Lower leg skin (tissue), 3 donors: ENCODE measurements at regions not wholly inside any gene's neighbourhood (a gene's known extent, or its start where the extent isn't known, plus 50 kb on each side); places are given as distances from the start of the nearest gene placed in this dataset.

Experiments used
- CTCF ChIP-seq, 3 donors: fragments of 450-650 bp; IDR thresholded peaks; one replicate each; pipeline ENCODE4 v1.5.1; 2016; ENCODE audit warnings: antibody characterized with exemption in 3 of 3, mild to moderate bottlenecking in 3 of 3, moderate library complexity in 2 of 3
- POLR2A ChIP-seq, 2 donors: fragments of 450-650 bp; IDR thresholded peaks; one replicate each; pipeline ENCODE4 v1.6.1; 2016 to 2017; ENCODE audit warnings: antibody characterized with exemption in 2 of 2, mild to moderate bottlenecking in 1 of 2, moderate library complexity in 1 of 2

GRCh38 chr6:87912102-87912501 lies 135.5 kb upstream of the SPACA1 start:
- TF ChIP-seq CTCF (IDR thresholded peaks at IDR 0.05) (no peak), POLR2A (IDR thresholded peaks at IDR 0.05) (no peak)
